ACC112 (cell line): ENCODE measurements at regions not wholly inside any gene's neighbourhood (a gene's known extent, or its start where the extent isn't known, plus 50 kb on each side); places are given as distances from the start of the nearest gene placed in this dataset.
A peak's percentile ranks its signal among the peaks of the same experiment; 100 is the strongest.
"Not testable (repeated sequence)": the region's sequence is repeated elsewhere in the genome, so short reads cannot be mapped to it uniquely, and the experiment has no call there.

Experiments
- H2AFZ ChIP-seq: fragments of 200-600 bp; sonication (generic); one replicate; pipeline ENCODE4 v1.6.0; 2017; ENCODE audit warnings: antibody characterized with exemption, low read length; ENCODE audit not compliant: unreplicated experiment
- H3K27ac ChIP-seq: fragments of 200-600 bp; sonication (generic); 2 replicates; pipeline ENCODE4 v1.5.1; 2014; ENCODE audit warnings: low read depth, mild to moderate bottlenecking, antibody characterized with exemption, low read length, moderate library complexity
- H3K27me3 ChIP-seq: fragments of 200-600 bp; sonication (generic); 2 replicates; pipeline ENCODE4 v1.6.1; 2014; ENCODE audit warnings: mild to moderate bottlenecking, antibody characterized with exemption, low read length, moderate library complexity, mixed read lengths; ENCODE audit not compliant: insufficient read depth
- H3K36me3 ChIP-seq: fragments of 200-600 bp; sonication (generic); 2 replicates; pipeline ENCODE4 v1.6.1; 2016; ENCODE audit warnings: mild to moderate bottlenecking, antibody characterized with exemption, low read length, moderate library complexity, mixed read lengths; ENCODE audit not compliant: insufficient read depth
- H3K4me1 ChIP-seq: fragments of 200-600 bp; sonication (generic); one replicate; pipeline ENCODE4 v1.6.1; 2016; ENCODE audit warnings: low read length, mixed read lengths; ENCODE audit not compliant: insufficient read depth, unreplicated experiment, control insufficient read depth
- H3K4me3 ChIP-seq: fragments of 200-600 bp; sonication (generic); 2 replicates; pipeline ENCODE4 v1.5.1; 2014; ENCODE audit warnings: mild to moderate bottlenecking, low read depth, low read length
- H3K79me2 ChIP-seq: fragments of 200-600 bp; sonication (generic); one replicate; pipeline ENCODE4 v1.6.0; 2016; ENCODE audit warnings: low read length; ENCODE audit not compliant: control insufficient read depth, unreplicated experiment, insufficient read depth

DNA sequence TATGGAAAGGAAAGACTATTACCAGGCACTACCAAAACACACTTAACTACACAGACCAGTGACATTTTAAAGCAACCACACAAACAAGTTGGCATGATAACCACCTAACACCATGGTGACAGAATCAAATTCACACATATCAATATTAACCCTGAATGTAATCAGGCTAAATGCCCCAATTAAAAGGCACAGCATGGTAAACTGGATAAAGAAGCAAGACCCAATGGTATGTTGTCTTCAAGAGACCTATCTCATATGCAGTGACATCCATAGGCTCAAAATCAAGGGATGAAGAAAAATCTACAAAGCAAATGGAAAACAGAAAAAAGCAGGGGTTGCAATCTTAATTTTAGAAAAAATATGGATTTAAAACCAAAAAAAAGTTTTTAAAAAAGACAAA lies 86.0 kb downstream of the SAMD9 start:
- H3K36me3 ChIP-seq = no peaks in the 10 kb centered on the region
- H3K27ac ChIP-seq = no peak overlapping the region
- no peak overlapping the region for H3K4me3 ChIP-seq
- H2AFZ ChIP-seq = no peak overlapping the region
- H3K27me3 ChIP-seq = no peaks in the 10 kb centered on the region
- no peaks in the 10 kb centered on the region for H3K79me2 ChIP-seq
- H3K4me1 ChIP-seq = no peaks in the 10 kb centered on the region

DNA sequence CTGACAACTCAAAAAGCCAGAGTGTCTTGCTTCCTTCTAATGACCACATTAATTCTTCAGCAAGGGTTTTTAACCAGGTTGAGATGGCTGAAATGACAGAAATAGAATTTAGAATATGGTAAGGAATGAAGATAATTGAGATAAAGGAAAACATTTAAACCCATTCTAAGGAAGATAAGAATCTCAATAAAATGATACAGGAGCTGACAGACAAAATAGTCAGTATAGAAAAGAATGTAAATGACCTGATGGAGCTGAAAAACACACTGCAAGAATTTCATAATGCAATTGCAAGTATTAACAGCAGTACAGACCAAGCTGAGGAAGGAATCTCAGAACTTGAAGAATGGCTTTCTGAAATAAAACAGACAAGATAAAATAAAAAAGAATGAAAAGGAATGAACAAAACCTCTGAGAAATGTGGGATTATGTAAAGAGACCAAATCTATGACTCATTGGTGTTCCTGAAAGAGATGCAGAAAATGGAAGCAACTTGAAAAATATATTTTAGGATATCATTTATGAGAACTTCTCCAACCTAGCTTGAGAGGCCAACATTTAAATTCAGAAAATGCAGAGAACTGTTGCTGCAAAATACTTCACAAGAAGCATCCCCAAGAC lies 87.1 kb downstream of the SAMD9 start:
- Histone ChIP-seq H2AFZ (no peak overlapping the region), H3K4me3 (no peak overlapping the region), H3K27ac (no peak overlapping the region), H3K4me1 (no peaks in the 10 kb centered on the region), H3K79me2 (no peaks in the 10 kb centered on the region), H3K27me3 (no peaks in the 10 kb centered on the region), H3K36me3 (no peaks in the 10 kb centered on the region)

DNA sequence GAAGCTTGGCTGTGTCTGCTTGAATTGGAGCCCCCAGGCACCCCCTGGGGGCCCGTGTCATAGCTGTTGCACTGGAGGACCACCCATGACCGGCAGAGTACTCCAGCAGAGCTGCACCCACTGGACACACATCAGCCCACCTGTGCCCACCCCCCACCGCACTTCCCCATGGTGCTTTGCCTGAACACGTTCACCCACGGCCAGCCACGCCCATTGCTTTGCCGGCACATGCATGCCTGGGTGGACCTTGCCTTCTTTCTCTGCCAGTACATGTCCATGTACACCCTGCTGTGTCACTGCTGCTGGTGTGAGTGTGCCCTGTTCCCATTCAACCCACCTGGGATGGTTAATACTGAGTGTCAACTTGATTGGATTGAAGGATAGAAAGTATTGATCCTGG lies 88.7 kb downstream of the SAMD9 start:
- Histone ChIP-seq H3K36me3 (no peaks in the 10 kb centered on the region), H2AFZ (no peak overlapping the region), H3K27me3 (no peaks in the 10 kb centered on the region), H3K4me1 (no peaks in the 10 kb centered on the region), H3K27ac (no peak overlapping the region), H3K4me3 (no peak overlapping the region), H3K79me2 (no peaks in the 10 kb centered on the region)

DNA sequence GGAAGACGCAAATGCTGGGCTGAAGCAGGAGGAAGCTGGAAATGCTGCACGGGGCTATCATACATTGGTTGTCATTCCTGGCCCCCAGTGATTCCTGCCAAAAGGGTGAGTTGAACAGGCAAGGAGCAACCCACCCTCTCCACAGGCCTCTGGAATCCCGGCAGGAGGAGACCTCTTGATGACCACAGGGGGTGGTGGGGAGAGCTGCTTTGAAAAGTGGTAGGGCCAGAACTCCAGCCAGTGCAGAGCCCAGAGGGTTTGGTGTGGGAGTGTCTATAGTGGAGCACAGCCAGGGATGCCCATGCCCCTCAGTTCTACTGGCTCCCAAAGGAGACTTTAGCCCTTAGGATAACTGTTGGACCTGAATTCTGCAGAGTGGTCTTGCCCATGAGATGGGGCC lies 89.2 kb downstream of the SAMD9 start:
- H3K27ac ChIP-seq = no peak overlapping the region
- H3K36me3 ChIP-seq = no peaks in the 10 kb centered on the region
- H2AFZ ChIP-seq = no peak overlapping the region

DNA sequence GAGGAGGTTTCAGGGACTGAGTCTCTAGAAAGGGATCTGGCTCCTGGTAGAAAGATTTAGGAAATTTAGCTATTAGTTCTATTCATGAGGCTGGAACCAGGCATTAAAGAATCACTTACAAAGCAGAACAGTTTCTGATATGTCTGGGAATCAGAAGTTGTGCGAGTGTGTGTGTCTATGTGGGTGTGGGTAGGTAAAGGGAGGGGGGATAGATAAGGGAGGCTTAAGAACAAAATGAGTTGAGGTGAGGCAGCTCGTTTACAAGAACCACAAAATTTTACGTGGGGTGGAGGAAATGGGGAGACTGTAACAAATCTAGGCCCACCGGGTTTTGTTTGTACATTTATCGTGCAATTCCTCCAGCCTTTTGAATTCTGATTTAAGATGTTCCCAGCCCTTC lies 90.7 kb downstream of the SAMD9 start:
- Histone ChIP-seq H3K36me3 (no peaks in the 10 kb centered on the region), H3K4me1 (no peaks in the 10 kb centered on the region), H3K4me3 (no peak overlapping the region), H2AFZ (no peak overlapping the region), H3K27ac (no peak overlapping the region), H3K79me2 (no peaks in the 10 kb centered on the region), H3K27me3 (no peaks in the 10 kb centered on the region)

More for the DNA sequence above, 89.2 kb downstream of the SAMD9 start:
- H3K27me3 ChIP-seq = no peaks in the 10 kb centered on the region
- H3K4me1 ChIP-seq = no peaks in the 10 kb centered on the region
- H3K4me3 ChIP-seq = no peak overlapping the region
- no peaks in the 10 kb centered on the region for H3K79me2 ChIP-seq

DNA sequence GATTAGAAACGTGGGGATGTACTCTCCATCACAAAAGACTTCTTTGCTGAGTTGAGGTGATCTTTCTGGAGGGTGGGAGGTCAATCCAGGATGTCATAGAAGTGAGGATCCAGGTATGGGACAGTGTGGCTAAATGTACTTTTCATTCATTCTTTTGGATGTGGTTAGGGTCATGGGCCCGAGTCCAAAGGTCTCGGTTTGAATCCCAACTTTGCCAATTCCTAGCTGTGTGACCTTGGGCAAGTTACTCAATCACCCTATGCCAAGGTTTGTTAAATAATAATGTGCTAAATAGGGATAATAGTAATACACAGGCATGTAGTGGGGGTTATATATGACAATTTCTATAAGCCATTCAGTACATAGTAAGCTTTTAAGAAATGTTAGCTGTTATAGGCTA lies 91.4 kb downstream of the SAMD9 start:
- Histone ChIP-seq H3K27ac (no peak overlapping the region), H2AFZ (no peak overlapping the region), H3K4me1 (no peaks in the 10 kb centered on the region), H3K36me3 (no peaks in the 10 kb centered on the region), H3K27me3 (no peaks in the 10 kb centered on the region), H3K79me2 (no peaks in the 10 kb centered on the region), H3K4me3 (no peak overlapping the region)

DNA sequence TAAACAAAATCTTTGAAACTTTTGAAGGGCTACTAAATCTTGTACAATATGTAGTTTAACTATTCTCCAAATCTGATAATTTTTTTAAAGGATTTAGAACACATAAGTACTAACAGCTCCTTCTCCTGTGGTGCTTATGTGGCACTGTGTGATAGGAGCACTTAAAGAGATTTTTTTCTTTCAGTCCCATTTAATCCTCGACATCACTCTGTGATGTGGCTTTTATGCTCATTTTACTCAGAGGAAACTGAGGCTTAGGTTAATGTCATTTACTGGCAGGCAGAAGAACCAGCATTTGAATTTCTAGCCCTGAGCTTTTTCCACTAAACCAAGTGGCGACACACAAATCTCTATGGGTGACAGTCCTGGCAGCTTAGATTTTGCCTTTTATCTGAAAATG lies 92.4 kb downstream of the SAMD9 start:
- no peaks in the 10 kb centered on the region for H3K27me3 ChIP-seq
- H3K36me3 ChIP-seq = no peaks in the 10 kb centered on the region
- H2AFZ ChIP-seq = no peak overlapping the region
- no peak overlapping the region for H3K4me3 ChIP-seq
- no peaks in the 10 kb centered on the region for H3K4me1 ChIP-seq
- no peak overlapping the region for H3K27ac ChIP-seq
- H3K79me2 ChIP-seq = no peaks in the 10 kb centered on the region

DNA sequence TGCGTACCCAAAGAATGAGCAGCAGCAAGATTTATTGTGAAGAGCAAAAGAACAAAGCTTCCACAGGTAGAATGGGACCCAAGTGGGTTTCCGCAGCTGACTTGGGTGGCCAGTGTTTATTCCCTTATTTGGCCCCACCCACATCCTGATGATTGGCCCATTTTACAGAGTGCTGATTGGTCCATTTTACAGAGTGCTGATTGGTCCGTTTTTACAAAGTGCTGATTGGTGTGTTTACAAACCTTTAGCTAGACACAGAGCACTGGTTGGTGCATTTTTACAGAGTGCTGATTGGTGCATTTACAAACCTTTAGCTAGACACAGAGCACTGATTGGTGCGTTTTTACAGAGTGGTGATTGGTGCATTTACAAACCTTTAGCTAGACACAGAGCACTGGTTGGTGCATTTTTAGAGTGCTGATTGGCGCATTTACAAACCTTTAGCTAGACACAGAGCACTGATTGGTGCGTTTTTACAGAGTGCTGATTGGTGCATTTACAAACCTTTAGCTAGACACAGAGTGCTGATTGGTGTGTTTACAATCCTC lies 94.8 kb downstream of the SAMD9 start:
- not testable (repeated sequence) for H3K27me3 ChIP-seq, H3K4me1 ChIP-seq, H2AFZ ChIP-seq, H3K79me2 ChIP-seq, H3K4me3 ChIP-seq, H3K36me3 ChIP-seq, H3K27ac ChIP-seq

DNA sequence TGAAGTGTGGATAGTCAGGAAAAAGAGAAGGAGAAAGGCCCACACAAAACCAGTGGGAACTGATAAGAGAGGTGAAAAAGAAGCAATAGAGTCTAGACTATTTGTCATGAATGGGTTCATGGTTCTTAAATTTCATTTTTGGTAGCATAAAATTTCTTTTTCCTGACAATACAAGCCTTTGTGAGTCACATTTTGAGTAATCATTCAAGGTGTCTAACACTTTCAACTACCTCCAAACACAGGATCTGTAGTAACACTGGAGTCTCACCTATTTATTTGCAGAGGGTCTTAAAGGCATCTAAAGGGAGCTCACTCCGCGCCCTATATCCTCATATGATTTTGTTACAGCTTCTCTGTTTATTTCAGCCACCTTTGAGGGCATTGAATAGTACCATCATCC lies 96.0 kb downstream of the SAMD9 start:
- Histone ChIP-seq H3K27ac (no peak overlapping the region), H3K27me3 (no peaks in the 10 kb centered on the region), H2AFZ (no peak overlapping the region), H3K4me3 (no peak overlapping the region), H3K4me1 (peaks cover under 1% of the 10 kb centered on the region), H3K36me3 (no peaks in the 10 kb centered on the region), H3K79me2 (no peaks in the 10 kb centered on the region)

DNA sequence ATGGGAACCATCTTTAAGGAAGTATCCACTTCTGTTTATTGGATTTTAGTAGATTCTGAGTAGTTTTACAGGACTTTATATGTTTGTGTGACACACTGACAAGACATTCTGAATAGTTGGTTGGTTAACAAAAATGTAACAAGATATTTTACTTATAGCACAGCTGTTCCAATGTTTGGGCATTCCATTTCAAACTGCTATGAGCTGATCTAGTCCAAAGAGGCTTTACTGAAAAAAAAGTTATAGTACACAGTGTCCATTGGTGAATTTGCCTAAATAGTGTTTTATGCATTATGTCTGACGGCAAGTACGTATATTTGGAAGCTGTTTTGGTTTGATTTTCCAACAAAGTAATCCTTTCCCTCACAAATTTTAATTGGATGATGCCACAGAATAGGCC lies 99.1 kb downstream of the SAMD9 start:
- Histone ChIP-seq H3K4me1 (peaks cover 20% of the 10 kb centered on the region), H3K4me3 (no peak overlapping the region), H3K36me3 (no peaks in the 10 kb centered on the region), H3K79me2 (no peaks in the 10 kb centered on the region), H3K27me3 (no peaks in the 10 kb centered on the region), H3K27ac (no peak overlapping the region), H2AFZ (no peak overlapping the region)

DNA sequence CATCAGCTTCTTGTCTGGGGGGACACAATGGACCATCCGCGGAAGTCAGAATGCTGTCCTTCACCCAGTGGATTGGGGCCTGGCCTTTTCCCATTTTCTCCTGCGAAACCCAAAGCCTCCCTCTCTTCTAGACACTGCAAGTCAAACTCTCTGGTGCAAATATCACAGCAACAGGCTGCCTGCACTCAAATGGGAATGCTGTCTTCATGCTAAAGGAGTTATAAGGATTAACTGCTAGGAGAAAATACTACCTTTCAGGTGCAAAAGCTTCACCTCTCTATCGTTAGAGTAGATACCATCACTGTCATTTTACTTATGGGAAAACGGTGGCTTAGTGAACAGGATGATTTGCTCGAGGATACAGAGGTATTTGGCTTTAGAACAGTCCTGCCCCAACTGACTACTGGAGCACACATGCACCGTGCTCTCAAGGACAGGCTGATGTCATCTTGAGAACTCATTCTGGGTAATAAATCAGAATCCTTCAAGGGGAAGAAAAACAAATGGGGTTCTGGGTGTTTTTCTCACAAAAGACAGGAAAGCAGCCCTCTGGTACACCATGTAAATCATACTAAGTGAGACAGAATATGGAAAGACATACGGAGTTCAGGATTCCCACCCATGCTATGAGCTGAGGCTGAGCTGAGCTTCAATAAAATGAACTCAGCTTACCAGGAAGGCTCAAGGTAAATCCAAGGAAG lies 100.9 kb downstream of the SAMD9 start:
- H3K79me2 ChIP-seq = no peaks in the 10 kb centered on the region
- no peak overlapping the region for H3K27ac ChIP-seq
- H3K4me1 ChIP-seq = peaks cover 27% of the 10 kb centered on the region
- no peaks in the 10 kb centered on the region for H3K36me3 ChIP-seq
- peak overlapping the region; percentile 36 for H2AFZ ChIP-seq
- H3K27me3 ChIP-seq = no peaks in the 10 kb centered on the region
- no peak overlapping the region for H3K4me3 ChIP-seq
